ENCODE measurements at regions not wholly inside any gene's neighbourhood (a gene's known extent, or its start where the extent isn't known, plus 50 kb on each side); places are given as distances from the start of the nearest gene placed in this dataset.
"Not testable (repeated sequence)": the region's sequence is repeated elsewhere in the genome, so short reads cannot be mapped to it uniquely, and the experiment has no call there.

DNA sequence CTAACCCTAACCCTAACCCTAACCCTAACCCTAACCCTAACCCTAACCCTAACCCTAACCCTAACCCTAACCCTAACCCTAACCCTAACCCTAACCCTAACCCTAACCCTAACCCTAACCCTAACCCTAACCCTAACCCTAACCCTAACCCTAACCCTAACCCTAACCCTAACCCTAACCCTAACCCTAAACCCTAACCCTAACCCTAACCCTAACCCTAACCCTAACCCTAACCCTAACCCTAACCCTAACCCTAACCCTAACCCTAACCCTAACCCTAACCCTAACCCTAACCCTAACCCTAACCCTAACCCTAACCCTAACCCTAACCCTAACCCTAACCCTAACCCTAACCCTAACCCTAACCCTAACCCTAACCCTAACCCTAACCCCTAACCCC is 80.6 kb upstream of the PLEKHG4B start:
- H3K4me3 Mint-ChIP-seq, H3K4me1 Mint-ChIP-seq, H3K27ac Mint-ChIP-seq: not testable (repeated sequence)

DNA sequence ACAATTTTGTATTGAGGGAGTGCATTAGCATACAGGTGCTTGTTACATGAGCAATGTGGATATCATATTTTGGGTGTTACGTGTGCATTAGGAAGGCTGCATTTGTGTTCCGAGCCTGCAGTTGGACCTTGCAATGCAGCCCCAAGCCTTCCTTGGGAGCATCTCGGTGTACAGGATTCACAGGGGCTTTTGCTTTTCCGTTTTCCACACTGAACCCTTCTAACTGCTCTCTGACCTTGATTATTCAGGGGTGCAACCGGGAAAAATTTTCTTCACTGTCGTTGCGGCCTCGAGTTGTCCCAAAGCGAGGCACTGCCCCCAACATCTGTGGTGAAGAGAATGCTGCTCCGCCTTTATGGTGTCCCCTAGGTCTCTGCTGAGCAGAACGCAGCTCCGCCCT is 80.1 kb upstream of the PLEKHG4B start:
- peaks cover 0 to 17% (median 7%) of the 10 kb centered on the region in 3 donors for H3K27me3 Mint-ChIP-seq
- H3K27ac Mint-ChIP-seq = no peak overlapping the region
- DNase-seq = no peak
- no peak for ATAC-seq (ENCODE audit: low read depth in 2 of 2)
- H3K4me3 Mint-ChIP-seq = no peak overlapping the region
- H3K4me1 Mint-ChIP-seq = no peaks in the 10 kb centered on the region
- H3K36me3 Mint-ChIP-seq = no peaks in the 10 kb centered on the region
- H3K9me3 Mint-ChIP-seq = peaks cover 0 to 4% (median 0%) of the 10 kb centered on the region in 7 donors

More for the DNA sequence above, 80.6 kb upstream of the PLEKHG4B start:
- not testable (repeated sequence) for H3K9me3 Mint-ChIP-seq; H3K36me3 Mint-ChIP-seq; ATAC-seq (ENCODE audit: low read depth in 2 of 2)
- peak; percentile 21 for DNase-seq
- H3K27me3 Mint-ChIP-seq = peaks cover 0 to 17% (median 4%) of the 10 kb centered on the region in 3 donors

DNA sequence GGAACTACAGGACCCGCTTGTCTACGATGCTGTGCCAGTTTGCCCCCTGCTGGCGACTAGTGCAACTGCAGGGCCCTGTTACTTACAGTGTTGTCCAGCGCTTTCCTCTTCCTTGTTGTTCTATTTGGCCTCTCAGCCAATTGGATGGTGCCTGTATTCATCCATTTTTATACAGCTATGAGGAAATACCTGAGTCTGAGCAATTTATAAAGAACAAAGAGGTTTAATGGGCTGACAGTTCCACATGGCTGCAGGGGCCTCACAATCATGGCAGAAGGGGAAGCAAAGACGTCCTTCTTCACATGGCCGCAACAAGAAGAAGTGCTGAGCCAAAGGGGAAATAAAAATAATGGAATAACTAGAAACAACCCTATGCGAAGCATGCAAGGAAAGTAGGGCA is 78.7 kb upstream of the PLEKHG4B start:
- no peak overlapping the region for H3K27ac Mint-ChIP-seq
- ATAC-seq (ENCODE audit: low read depth in 2 of 2) (no peak), DNase-seq (no peak)
- no peak overlapping the region for H3K4me3 Mint-ChIP-seq
- H3K9me3 Mint-ChIP-seq = peaks cover 0 to 4% (median 0%) of the 10 kb centered on the region in 7 donors
- no peaks in the 10 kb centered on the region for H3K4me1 Mint-ChIP-seq
- no peaks in the 10 kb centered on the region for H3K36me3 Mint-ChIP-seq
- H3K27me3 Mint-ChIP-seq = peaks cover 0 to 22% (median 7%) of the 10 kb centered on the region in 3 donors

DNA sequence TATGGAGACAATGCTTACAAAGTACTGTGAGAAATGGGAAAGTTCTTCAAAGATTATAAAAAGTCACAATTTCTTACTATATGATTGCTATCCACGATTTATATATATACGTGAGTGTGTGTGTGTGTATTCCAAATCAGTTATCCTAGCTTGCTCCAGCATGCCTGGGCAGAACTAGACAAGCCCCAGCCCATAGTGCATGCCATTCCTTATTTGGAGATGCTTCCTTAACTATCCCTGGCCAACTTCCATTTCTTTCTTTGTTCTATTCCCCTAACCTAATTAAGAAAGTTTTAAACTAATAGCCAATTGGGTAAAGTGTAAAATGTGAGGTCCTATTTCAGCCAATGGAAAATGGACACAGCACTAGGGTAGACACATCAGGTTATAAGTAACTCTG is 77.3 kb upstream of the PLEKHG4B start:
- H3K36me3 Mint-ChIP-seq; H3K9me3 Mint-ChIP-seq; ATAC-seq (ENCODE audit: low read depth in 2 of 2); DNase-seq; H3K27ac Mint-ChIP-seq; H3K4me3 Mint-ChIP-seq; H3K4me1 Mint-ChIP-seq: not testable (repeated sequence)
- H3K27me3 Mint-ChIP-seq = peaks cover 0 to 27% (median 7%) of the 10 kb centered on the region in 3 donors

DNA sequence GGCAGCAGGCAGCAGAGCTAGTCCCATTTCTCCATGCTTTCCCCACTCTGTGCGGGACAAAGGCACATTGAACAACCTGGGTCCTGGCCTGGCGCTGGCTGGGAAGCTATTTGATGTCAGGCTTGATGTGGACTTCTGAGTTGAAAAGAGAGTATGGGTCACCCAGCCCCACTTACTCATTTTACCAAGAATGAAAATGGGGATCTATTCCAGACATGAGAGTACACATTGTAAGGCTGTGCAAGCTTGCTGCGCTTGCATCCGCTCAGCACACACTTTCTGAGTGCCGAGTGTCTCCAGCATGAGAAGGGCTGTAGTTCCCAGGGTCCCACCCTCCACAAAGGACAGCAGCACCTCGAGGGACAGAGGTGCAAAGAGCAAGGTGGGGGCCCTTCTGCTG is 71.7 kb upstream of the PLEKHG4B start:
- peaks cover 0 to 45% (median 38%) of the 10 kb centered on the region in 3 donors for H3K27me3 Mint-ChIP-seq
- not testable (repeated sequence) for ATAC-seq (ENCODE audit: low read depth in 2 of 2); H3K4me3 Mint-ChIP-seq; H3K27ac Mint-ChIP-seq; DNase-seq; H3K9me3 Mint-ChIP-seq; H3K4me1 Mint-ChIP-seq; H3K36me3 Mint-ChIP-seq

DNA sequence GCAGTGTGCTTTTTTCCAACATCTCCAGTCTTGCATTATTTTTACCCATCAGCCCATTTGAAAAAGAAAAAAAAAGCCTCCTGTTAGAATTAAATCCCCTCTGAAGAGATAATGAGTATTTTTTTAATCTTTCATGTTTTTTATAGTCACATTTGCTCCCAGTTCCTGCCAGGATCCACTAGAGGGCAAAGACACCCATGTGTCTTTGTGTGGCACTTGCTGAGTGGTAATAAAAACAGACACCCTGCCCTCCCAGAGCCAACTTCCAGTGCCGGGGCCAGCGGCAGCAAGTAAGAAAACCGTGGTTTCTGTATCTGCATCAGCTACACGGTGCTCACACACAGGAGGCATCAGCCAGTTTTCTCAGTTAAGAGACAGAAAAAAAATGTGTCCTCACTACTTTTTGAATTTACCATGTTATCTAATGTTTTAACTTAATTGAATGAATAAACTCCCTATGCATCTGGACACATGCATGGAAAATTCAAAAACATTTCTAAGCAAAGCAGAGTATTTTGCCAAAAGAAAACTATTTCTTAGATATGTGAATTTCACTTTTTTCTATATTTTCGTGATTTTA is 70.2 kb upstream of the PLEKHG4B start:
- H3K9me3 Mint-ChIP-seq = peaks cover 0 to 6% (median 0%) of the 10 kb centered on the region in 7 donors
- H3K36me3 Mint-ChIP-seq = no peaks in the 10 kb centered on the region
- no peak overlapping the region for H3K27ac Mint-ChIP-seq
- H3K27me3 Mint-ChIP-seq = peaks cover 5 to 34% (median 33%) of the 10 kb centered on the region in 3 donors
- no peak overlapping the region for H3K4me3 Mint-ChIP-seq
- DNase-seq (no peak), ATAC-seq (ENCODE audit: low read depth in 2 of 2) (no peak)
- no peaks in the 10 kb centered on the region for H3K4me1 Mint-ChIP-seq

DNA sequence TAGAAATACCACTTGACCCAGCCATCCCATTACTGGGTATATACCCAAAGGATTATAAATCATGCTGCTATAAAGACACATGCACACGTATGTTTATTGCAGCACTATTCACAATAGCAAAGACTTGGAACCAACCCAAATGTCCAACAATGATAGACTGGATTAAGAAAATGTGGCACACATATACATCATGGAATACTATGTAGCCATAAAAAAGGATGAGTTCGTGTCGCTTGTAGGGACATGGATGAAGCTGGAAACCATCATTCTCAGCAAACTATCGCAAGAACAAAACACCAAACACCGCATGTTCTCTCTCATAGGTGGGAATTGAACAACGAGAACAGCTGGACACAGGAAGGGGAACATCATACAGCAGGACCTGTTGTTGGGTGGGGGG is 68.1 kb upstream of the PLEKHG4B start:
- H3K27ac Mint-ChIP-seq; DNase-seq; H3K4me3 Mint-ChIP-seq; H3K4me1 Mint-ChIP-seq; ATAC-seq (ENCODE audit: low read depth in 2 of 2): not testable (repeated sequence)
- Mint-ChIP-seq H3K9me3 (peaks cover 4 to 25% (median 13%) of the 10 kb centered on the region in 7 donors), H3K27me3 (peaks cover 20 to 37% (median 32%) of the 10 kb centered on the region in 3 donors), H3K36me3 (peaks cover 4 to 11% of the 10 kb centered on the region in 2 donors)

DNA sequence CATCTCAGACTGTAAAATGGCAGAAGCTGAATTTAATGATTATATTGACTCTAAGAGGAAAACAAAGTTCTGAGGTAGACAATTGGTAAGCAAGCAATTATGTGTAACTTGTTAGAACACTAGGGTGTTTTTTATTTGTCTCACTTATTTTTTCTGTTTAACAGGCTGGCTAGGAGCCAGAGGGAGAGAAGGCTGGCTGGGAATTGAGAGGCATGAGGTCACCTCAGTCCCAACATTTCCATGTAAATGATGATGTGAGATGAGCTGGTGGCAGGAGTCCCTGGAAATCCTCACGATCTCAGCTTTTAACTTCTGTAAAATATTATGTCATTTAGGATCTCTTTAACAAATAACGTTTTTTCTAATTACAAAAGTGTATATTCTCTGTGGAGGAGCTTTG is 66.9 kb upstream of the PLEKHG4B start:
- not testable (repeated sequence) for H3K27ac Mint-ChIP-seq; H3K4me3 Mint-ChIP-seq; ATAC-seq (ENCODE audit: low read depth in 2 of 2); H3K4me1 Mint-ChIP-seq; DNase-seq
- H3K9me3 Mint-ChIP-seq = peaks cover 4 to 32% (median 14%) of the 10 kb centered on the region in 7 donors
- peaks cover 4 to 19% of the 10 kb centered on the region in 2 donors for H3K36me3 Mint-ChIP-seq
- peaks cover 20 to 41% (median 32%) of the 10 kb centered on the region in 3 donors for H3K27me3 Mint-ChIP-seq

DNA sequence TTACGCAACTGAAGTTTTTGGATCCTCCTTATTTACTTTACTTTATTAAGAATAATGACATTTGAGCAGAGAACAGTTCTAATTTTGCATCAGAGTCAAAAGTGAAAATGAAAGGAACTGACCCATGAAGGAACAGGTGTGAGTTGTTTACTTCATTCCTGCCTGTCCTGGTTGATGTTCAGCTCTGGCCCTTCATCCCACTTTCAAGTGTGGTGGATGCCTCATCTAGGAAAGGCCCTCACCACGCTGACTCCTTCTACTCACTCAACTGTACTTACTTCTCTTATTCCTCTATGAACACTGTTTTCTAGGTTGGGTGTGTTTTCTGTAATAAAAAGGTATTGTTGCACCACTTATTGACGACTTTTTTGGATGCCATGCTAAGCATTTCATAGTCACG is 61.8 kb upstream of the PLEKHG4B start:
- ATAC-seq (ENCODE audit: low read depth in 2 of 2) (no peak), DNase-seq (no peak)
- H3K27ac Mint-ChIP-seq = peak overlapping the region in 1 of 6 donors; percentile 22
- peaks cover 4 to 39% (median 19%) of the 10 kb centered on the region in 7 donors for H3K9me3 Mint-ChIP-seq
- peak overlapping the region in 3 of 8 donors; percentile 0 to 60 (median 54) for H3K4me3 Mint-ChIP-seq
- peaks cover 20 to 41% (median 29%) of the 10 kb centered on the region in 3 donors for H3K27me3 Mint-ChIP-seq
- H3K36me3 Mint-ChIP-seq = peaks cover 4 to 19% of the 10 kb centered on the region in 2 donors
- peaks cover 4 to 13% (median 11%) of the 10 kb centered on the region in 3 donors for H3K4me1 Mint-ChIP-seq

DNA sequence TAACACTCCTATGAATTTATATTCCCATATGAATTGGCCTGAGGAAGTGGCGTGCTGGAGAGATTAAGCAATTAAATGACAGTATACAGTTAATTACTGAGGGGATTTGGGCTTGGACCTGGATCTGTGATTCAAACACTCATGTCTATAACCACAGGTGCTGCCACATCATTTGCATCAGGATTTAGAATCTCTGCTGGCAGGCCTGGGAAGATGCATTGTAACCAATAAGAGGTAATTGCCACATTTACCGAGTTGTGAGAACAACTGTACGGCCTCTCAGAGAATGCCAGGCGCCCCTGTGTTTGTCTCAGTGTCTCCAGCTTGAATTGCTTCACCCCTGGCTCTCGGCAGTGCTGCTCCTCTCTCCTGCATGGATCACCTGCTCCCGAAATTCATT is 61.4 kb upstream of the PLEKHG4B start:
- Mint-ChIP-seq H3K27ac (peak overlapping the region in 1 of 6 donors; percentile 22), H3K36me3 (peaks cover 4 to 19% of the 10 kb centered on the region in 2 donors), H3K9me3 (peaks cover 4 to 39% (median 20%) of the 10 kb centered on the region in 7 donors), H3K4me3 (peak overlapping the region in 1 of 8 donors; percentile 9), H3K4me1 (peaks cover 4 to 13% (median 11%) of the 10 kb centered on the region in 3 donors), H3K27me3 (peaks cover 24 to 41% (median 30%) of the 10 kb centered on the region in 3 donors)
- not testable (repeated sequence) for DNase-seq; ATAC-seq (ENCODE audit: low read depth in 2 of 2)

DNA sequence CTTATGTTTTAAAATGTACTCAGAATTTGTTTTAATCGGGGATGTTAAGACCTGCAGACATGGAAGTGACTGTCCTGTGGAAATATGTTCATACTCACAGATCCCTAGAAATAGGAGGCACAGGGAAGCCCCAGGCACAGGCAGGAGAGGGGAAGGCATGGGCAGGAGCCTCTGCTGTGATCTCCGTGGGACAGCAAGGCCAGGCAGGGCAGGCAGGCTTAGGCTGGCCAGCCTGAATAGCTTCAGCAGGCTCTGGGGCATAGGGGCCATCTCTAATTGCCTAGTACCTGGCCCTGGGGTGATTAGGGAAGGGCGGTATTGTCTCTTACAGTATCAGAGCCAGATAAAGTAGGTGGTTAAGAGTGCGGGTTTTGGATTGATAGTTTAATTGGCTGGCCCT is 59.8 kb upstream of the PLEKHG4B start:
- ATAC-seq (ENCODE audit: low read depth in 2 of 2) (no peak), DNase-seq (no peak)
- H3K4me3 Mint-ChIP-seq = no peak overlapping the region
- peaks cover 4 to 29% (median 20%) of the 10 kb centered on the region in 7 donors for H3K9me3 Mint-ChIP-seq
- H3K4me1 Mint-ChIP-seq = peaks cover 4 to 13% (median 11%) of the 10 kb centered on the region in 3 donors
- no peak overlapping the region for H3K27ac Mint-ChIP-seq
- peaks cover 27 to 32% (median 30%) of the 10 kb centered on the region in 3 donors for H3K27me3 Mint-ChIP-seq
- peaks cover 4 to 19% of the 10 kb centered on the region in 2 donors for H3K36me3 Mint-ChIP-seq

DNA sequence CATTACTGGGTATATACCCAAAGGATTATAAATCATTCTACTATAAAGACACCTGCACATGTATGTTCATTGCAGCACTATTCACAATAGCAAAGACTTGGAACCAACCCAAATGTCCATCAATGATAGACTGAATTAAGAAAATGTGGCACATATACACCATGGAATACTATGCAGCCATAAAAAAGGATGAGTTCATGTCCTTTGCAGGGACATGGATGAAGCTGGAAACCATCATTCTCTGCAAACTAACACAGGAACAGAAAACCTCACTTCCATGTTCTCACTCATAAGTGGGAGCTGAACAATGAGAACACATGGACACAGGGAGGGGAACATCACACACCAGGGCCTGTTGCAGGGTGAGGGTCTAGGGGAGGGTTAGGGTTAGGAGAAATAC is 56.4 kb upstream of the PLEKHG4B start:
- not testable (repeated sequence) for H3K4me1 Mint-ChIP-seq; H3K27ac Mint-ChIP-seq; H3K4me3 Mint-ChIP-seq; H3K36me3 Mint-ChIP-seq; H3K9me3 Mint-ChIP-seq; ATAC-seq (ENCODE audit: low read depth in 2 of 2); DNase-seq
- peaks cover 29 to 47% (median 42%) of the 10 kb centered on the region in 3 donors for H3K27me3 Mint-ChIP-seq

DNA sequence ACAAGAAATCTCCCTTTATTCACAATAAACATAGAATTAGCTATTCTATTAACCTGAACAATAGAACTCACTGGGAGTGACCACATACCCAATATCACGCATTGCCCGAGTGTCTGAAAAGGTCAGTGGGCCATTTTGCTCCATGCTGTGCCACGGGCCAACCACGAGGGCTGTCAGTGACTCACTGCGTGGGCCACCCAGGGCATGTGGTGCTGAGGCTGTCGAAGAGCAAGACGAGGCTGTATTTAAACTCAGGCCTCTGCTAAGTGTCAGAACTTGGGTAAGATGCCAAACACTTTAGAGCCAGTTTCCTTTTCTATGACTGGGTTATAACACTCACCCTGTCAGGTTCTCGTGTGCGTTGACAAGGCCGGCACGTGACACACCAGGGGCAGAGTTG is 54.8 kb upstream of the PLEKHG4B start:
- not testable (repeated sequence) for H3K4me3 Mint-ChIP-seq; H3K4me1 Mint-ChIP-seq; H3K9me3 Mint-ChIP-seq; H3K36me3 Mint-ChIP-seq; ATAC-seq (ENCODE audit: low read depth in 2 of 2); H3K27ac Mint-ChIP-seq; DNase-seq
- H3K27me3 Mint-ChIP-seq = peaks cover 34 to 56% (median 42%) of the 10 kb centered on the region in 3 donors

DNA sequence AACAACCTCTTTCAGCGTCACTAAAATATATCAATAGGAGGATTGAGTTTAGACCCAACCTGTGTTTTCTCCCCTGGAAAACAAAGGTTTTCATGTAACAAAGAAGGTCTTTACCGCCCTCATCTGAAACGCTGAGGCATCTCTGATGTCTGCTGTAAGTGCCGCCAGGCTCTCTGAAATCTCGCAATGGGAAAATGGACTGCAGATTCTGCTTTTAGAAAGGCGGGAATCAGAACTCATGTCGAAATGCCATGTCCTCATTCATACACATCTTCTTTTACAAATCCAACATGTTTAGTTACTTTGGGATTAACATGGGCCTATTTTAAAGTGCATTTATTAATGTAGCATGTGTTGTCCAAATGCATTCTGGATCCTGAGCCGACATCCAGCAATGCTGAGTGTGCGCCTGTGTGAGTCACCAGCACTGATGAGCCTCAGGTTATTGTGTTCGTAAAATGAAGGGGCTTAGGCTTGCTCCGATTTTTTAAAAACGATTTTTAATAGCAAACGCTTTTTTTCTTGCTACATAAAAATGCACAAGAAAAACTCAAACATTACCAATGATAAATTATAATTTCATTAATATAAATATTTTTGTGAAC is 51.9 kb upstream of the PLEKHG4B start:
- ATAC-seq (ENCODE audit: low read depth in 2 of 2) (no peak), DNase-seq (no peak)
- no peak overlapping the region for H3K27ac Mint-ChIP-seq
- H3K4me3 Mint-ChIP-seq = no peak overlapping the region
- peaks cover 28 to 55% (median 33%) of the 10 kb centered on the region in 3 donors for H3K27me3 Mint-ChIP-seq
- H3K4me1 Mint-ChIP-seq = no peaks in the 10 kb centered on the region
- no peaks in the 10 kb centered on the region for H3K36me3 Mint-ChIP-seq
- H3K9me3 Mint-ChIP-seq = peaks cover 0 to 2% (median 0%) of the 10 kb centered on the region in 7 donors
